GM12878 (cell line): ENCODE measurements at regions not wholly inside any gene's neighbourhood (a gene's known extent, or its start where the extent isn't known, plus 50 kb on each side); places are given as distances from the start of the nearest gene placed in this dataset.

ENCODE experiments used
- TAF1 ChIP-seq: IDR thresholded peaks from 2 replicates; pipeline ENCODE4 v1.6.1; 2011; ENCODE audit warnings: mild to moderate bottlenecking, low read depth, low read length, borderline replicate concordance
- ZZZ3 ChIP-seq: IDR thresholded peaks from 2 replicates; pipeline ENCODE4 v1.6.1; 2011; ENCODE audit warnings: low read depth; ENCODE audit not compliant: control insufficient read depth, insufficient read length
- TF ChIP-seq, protein P1 (sequence below), 3 experiments: IDR thresholded peaks in 2 of 3; conservative IDR thresholded peaks in 1 of 3; 2 replicates each; pipeline ENCODE4 v1.5.1; 2011; ENCODE audit warnings: low read depth in 3 of 3, low read length in 3 of 3, mild to moderate bottlenecking in 3 of 3, control low read depth in 2 of 3, moderate library complexity in 2 of 3, inconsistent platforms in 1 of 3, mixed read lengths in 1 of 3; ENCODE audit not compliant: control insufficient read depth in 2 of 3, insufficient read depth in 1 of 3; ENCODE audit errors: extremely low read depth in 1 of 3
- TF ChIP-seq, protein P2 (sequence below): IDR thresholded peaks from 2 replicates; pipeline ENCODE4 v1.6.1; 2011; ENCODE audit warnings: low read depth, mild to moderate bottlenecking, low read length, moderate library complexity, borderline replicate concordance; ENCODE audit errors: extremely low read depth

DNA sequence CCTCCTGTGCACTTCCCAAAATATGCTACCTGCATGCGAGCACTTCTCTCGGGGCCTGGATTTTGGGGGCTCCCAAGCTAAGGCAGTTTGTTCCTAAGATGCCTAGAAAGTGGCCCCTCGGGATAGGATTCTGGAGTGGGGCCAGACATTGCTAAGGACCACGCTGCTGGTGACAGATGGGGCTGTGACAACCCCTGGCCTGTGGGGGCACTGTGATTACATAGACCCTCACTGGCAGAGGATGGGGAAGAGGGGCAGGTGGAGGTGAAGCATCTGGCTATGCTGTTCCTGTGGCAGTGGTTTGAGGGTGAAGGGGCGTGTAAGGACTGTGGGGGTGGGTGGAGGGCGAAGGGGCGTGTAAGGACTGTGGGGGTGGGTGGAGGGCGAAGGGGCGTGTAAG, 128.4 kb downstream of the ENGASE start:
- TF ChIP-seq, protein P1, sequence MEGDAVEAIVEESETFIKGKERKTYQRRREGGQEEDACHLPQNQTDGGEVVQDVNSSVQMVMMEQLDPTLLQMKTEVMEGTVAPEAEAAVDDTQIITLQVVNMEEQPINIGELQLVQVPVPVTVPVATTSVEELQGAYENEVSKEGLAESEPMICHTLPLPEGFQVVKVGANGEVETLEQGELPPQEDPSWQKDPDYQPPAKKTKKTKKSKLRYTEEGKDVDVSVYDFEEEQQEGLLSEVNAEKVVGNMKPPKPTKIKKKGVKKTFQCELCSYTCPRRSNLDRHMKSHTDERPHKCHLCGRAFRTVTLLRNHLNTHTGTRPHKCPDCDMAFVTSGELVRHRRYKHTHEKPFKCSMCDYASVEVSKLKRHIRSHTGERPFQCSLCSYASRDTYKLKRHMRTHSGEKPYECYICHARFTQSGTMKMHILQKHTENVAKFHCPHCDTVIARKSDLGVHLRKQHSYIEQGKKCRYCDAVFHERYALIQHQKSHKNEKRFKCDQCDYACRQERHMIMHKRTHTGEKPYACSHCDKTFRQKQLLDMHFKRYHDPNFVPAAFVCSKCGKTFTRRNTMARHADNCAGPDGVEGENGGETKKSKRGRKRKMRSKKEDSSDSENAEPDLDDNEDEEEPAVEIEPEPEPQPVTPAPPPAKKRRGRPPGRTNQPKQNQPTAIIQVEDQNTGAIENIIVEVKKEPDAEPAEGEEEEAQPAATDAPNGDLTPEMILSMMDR (IDR thresholded peaks at IDR 0.05 in 2 of 3, conservative IDR thresholded peaks at IDR 0.05 in 1 of 3; ENCODE audit: control insufficient read depth in 2 of 3, extremely low read depth in 1 of 3, insufficient read depth in 1 of 3, low read depth in 3 of 3, low read length in 3 of 3) = no peak
- TF ChIP-seq, protein P2, sequence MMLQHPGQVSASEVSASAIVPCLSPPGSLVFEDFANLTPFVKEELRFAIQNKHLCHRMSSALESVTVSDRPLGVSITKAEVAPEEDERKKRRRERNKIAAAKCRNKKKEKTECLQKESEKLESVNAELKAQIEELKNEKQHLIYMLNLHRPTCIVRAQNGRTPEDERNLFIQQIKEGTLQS = no peak
- TF ChIP-seq TAF1 (no peak), ZZZ3 (no peak)
